ENCODE measurements at regions not wholly inside any gene's neighbourhood (a gene's known extent, or its start where the extent isn't known, plus 50 kb on each side); places are given as distances from the start of the nearest gene placed in this dataset.

DNA sequence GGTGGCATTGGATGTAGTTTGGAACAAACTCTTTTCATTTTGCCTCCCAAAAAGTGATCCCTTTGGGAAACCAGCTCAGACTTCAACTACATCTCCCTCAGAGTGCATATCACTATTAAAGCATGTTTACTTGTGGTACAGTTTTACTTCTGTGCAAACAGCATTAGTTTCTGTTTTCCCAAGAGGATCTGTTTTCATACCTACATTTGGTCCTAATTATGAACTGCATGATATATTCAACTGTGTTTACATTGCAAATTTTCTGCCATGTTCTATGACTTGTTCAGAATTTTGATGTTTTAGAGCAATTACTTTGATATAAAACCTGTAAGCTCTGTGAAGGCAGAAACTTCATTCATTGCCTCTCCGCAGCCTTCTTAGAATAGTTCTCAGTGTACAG is 681.5 kb upstream of the ACO1 start:
- H3K4me3 ChIP-seq (ENCODE audit: low read depth, low read length): no peak overlapping the region
- TF ChIP-seq, protein P1, sequence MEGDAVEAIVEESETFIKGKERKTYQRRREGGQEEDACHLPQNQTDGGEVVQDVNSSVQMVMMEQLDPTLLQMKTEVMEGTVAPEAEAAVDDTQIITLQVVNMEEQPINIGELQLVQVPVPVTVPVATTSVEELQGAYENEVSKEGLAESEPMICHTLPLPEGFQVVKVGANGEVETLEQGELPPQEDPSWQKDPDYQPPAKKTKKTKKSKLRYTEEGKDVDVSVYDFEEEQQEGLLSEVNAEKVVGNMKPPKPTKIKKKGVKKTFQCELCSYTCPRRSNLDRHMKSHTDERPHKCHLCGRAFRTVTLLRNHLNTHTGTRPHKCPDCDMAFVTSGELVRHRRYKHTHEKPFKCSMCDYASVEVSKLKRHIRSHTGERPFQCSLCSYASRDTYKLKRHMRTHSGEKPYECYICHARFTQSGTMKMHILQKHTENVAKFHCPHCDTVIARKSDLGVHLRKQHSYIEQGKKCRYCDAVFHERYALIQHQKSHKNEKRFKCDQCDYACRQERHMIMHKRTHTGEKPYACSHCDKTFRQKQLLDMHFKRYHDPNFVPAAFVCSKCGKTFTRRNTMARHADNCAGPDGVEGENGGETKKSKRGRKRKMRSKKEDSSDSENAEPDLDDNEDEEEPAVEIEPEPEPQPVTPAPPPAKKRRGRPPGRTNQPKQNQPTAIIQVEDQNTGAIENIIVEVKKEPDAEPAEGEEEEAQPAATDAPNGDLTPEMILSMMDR (IDR thresholded peaks at IDR 0.05; ENCODE audit: borderline replicate concordance, insufficient read depth, low read depth, low read length): no peak

DNA sequence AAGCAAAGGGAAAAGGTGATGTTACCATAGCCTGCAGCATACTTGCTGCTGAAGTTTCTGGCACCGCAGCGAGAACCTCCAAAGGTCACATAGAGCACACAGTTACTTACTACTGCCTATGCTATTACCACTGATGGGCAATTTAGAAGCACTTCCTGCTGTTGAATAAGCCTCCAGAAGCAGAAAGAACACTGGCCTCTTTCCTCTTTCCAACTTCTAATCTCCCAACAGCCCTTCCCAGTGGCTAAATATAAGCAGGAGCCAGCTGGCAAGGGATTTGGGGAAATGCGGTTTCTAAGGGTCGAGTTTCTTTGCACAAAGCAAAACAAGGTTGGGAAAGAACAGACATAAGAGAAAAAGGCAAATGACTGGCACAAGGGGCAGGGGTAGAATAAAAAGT is 669.2 kb upstream of the ACO1 start:
- TF ChIP-seq, protein P1 (IDR thresholded peaks at IDR 0.05; ENCODE audit: borderline replicate concordance, insufficient read depth, low read depth, low read length): no peak
- no peak overlapping the region for H3K4me3 ChIP-seq (ENCODE audit: low read depth, low read length)

DNA sequence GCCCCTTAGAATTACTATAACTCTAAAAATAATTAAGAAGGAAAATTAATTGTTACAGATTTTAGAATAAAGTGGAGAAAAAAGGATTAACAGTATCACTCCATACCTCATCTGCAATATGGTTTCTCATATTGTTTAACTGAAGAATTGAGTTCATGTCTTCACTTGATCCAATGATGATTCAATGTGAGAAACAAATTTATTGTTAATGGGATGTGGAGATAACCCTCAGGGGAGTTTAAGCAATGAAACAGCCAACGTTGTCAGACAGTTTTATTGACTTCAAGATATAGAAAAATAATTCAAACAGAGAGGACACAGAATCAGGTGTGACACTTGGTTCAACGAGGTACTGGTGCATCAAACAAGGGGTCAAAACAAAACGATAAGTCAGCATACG is 665.2 kb upstream of the ACO1 start:
- TF ChIP-seq, protein P1 (IDR thresholded peaks at IDR 0.05; ENCODE audit: borderline replicate concordance, insufficient read depth, low read depth, low read length): no peak

DNA sequence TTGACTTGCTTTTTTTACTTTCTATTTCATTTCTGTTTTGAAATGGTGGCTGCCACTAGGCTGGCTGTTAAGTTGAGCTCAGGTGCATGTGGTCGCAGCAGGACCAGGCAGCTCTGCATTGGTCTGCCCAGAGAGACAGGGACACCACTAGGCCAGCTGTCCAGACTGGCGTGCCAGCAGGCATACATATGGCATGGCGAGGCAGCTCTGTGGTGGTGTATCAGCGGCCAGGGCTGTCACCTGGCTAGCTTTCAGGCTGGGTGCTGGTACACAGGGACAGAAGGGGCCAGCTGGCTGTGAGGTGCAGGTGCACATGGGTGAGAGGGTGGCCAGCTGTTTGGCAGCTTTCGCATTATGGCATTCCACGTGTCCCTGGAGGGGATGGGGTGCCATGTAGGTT is 654.0 kb upstream of the ACO1 start:
- TF ChIP-seq, protein P1 (IDR thresholded peaks at IDR 0.05; ENCODE audit: borderline replicate concordance, insufficient read depth, low read depth, low read length): no peak
- no peak overlapping the region for H3K4me3 ChIP-seq (ENCODE audit: low read depth, low read length)

More for the DNA sequence above, 665.2 kb upstream of the ACO1 start:
- H3K4me3 ChIP-seq (ENCODE audit: low read depth, low read length): no peak overlapping the region

DNA sequence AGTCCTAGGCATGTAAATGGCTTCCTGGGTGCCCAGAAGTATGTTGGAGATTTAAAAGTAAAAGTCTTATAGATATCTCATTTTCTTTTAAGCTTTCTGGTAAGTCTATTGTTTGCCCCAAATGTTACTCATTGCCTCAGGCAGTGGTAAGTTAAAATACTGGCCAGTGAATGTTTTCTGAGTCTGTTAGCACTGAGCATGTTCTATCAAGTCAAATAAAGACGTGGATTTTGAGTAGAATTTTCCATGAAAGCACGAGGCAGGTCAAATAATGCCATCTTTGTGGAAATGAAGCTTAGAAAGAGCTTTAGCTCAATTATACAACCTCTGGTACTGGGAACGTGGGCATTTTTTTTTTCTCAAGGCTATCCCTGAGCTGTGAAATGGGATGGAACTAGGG is 651.3 kb upstream of the ACO1 start:
- TF ChIP-seq, protein P1 (IDR thresholded peaks at IDR 0.05; ENCODE audit: borderline replicate concordance, insufficient read depth, low read depth, low read length): no peak

DNA sequence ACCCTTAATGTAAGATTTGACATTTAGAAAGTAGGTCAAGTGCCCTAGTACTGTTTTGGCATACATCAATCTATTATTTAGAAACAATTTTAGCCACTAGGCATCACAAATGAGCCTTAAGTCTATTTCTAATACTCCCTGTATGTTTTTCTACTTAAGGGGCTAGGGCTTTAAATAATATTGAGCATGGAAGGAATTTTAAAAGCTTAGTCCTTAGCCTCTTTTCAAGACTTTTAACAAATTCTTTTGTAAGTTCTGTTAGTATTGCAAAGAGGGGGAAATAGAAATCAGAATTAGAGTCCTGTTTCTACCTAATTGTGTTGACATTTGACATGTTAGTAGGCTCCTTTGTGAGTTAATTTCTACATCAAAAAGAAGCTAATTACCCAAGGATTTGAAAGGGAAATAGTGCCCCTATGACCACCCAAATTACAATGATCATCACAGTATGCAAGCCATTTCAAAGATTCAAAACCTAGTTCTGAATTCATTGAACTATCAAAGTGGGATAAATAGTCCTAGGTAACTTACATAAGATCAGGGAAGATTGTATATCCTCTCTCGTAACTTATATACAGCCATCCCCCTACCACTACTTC is 647.8 kb upstream of the ACO1 start:
- TF ChIP-seq, protein P1 (IDR thresholded peaks at IDR 0.05; ENCODE audit: borderline replicate concordance, insufficient read depth, low read depth, low read length): no peak

More for the DNA sequence above, 651.3 kb upstream of the ACO1 start:
- H3K4me3 ChIP-seq (ENCODE audit: low read depth, low read length): no peak overlapping the region

DNA sequence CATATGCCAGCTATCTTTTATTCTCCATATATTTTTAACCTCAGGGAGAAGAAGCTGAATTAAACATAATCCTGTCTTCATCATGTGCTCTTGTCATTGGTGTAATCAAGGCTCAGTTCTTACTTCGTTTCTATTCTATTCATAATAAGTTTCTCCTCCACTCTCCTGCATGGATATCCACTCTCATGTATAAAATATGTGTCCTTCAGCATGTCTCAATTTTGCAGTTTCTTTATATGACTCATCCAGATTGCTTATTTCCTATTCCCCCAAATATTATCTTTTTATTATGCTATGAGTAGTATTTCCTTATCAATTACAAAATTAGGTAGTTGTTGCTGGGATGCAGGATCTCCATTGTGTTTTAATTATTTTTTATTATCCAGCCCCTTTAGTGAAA is 643.7 kb upstream of the ACO1 start:
- no peak overlapping the region for H3K4me3 ChIP-seq (ENCODE audit: low read depth, low read length)
- TF ChIP-seq, protein P1 (IDR thresholded peaks at IDR 0.05; ENCODE audit: borderline replicate concordance, insufficient read depth, low read depth, low read length): no peak

More for the DNA sequence above, 647.8 kb upstream of the ACO1 start:
- H3K4me3 ChIP-seq (ENCODE audit: low read depth, low read length): no peak overlapping the region

All from GM12875 (cell line).